ENCODE measurements at regions not wholly inside any gene's neighbourhood (a gene's known extent, or its start where the extent isn't known, plus 50 kb on each side); places are given as distances from the start of the nearest gene placed in this dataset.

DNA sequence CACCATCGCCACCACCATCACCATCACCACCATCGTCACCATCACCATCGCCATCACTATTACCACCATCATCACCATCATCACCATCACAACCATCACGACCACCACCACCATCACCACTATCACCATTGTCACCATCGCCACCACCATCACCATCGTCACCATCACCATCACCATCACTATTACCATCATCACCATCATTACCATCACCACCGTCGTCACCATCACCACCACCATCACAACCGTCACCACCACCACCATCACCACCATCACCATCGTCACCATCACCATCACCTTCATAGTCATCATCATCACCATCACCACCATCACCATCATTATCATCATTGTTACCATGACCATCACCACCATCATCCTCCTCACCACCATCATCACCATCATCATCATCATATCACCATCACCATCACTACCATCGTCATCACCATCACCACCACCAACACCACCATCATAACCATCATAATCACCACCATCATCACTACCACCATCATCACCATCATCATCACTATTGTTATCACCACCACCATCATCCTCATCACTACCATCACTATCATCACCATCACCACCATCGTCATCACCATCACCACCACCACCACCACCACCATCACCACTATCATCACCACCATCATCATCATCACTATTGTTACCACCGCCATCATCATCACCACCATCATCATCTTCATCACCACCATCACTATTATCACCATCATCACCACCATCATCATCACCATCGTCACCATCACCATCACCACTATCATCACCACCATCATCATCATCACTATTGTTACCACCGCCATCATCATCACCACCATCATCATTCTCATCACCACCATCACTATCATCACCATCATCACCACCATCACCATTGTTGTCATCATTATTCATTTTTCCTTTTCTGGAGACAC is 51.5 kb upstream of the ZNF469 start:
- TF ChIP-seq, protein P1, sequence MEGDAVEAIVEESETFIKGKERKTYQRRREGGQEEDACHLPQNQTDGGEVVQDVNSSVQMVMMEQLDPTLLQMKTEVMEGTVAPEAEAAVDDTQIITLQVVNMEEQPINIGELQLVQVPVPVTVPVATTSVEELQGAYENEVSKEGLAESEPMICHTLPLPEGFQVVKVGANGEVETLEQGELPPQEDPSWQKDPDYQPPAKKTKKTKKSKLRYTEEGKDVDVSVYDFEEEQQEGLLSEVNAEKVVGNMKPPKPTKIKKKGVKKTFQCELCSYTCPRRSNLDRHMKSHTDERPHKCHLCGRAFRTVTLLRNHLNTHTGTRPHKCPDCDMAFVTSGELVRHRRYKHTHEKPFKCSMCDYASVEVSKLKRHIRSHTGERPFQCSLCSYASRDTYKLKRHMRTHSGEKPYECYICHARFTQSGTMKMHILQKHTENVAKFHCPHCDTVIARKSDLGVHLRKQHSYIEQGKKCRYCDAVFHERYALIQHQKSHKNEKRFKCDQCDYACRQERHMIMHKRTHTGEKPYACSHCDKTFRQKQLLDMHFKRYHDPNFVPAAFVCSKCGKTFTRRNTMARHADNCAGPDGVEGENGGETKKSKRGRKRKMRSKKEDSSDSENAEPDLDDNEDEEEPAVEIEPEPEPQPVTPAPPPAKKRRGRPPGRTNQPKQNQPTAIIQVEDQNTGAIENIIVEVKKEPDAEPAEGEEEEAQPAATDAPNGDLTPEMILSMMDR (IDR thresholded peaks at IDR 0.05; ENCODE audit: low read length) = no peak
- no peak for TF ChIP-seq EZH2 (IDR thresholded peaks at IDR 0.05; ENCODE audit: borderline replicate concordance, low read length)

All from OCI-LY1 (cell line).